Adrenal gland (tissue), 5 donors: ENCODE measurements at regions not wholly inside any gene's neighbourhood (a gene's known extent, or its start where the extent isn't known, plus 50 kb on each side); places are given as distances from the start of the nearest gene placed in this dataset.

ENCODE experiments used
- POLR2A ChIP-seq, 2 donors: fragments of 450-650 bp; IDR thresholded peaks; one replicate each; pipeline ENCODE4 v1.6.1; 2017; ENCODE audit warnings: antibody characterized with exemption in 2 of 2, mild to moderate bottlenecking in 2 of 2, moderate library complexity in 1 of 2
- TF ChIP-seq, protein P1 (sequence below), 6 experiments: fragments of 450-650 bp in 4 of 6; fragments of 200-600 bp in 2 of 6; sonication (generic) in 1 of 6; IDR thresholded peaks; 1 replicate in 5 of 6; 2 replicates in 1 of 6; pipeline versions ENCODE4 v1.5.1 to v1.8.0; 2016 to 2021; ENCODE audit warnings: antibody characterized with exemption in 6 of 6, mild to moderate bottlenecking in 2 of 6, moderate library complexity in 1 of 6
- donor health status: DM: no; HTN: no; CAD: no.

- no peak for TF ChIP-seq POLR2A (IDR thresholded peaks at IDR 0.05)
- TF ChIP-seq, protein P1, sequence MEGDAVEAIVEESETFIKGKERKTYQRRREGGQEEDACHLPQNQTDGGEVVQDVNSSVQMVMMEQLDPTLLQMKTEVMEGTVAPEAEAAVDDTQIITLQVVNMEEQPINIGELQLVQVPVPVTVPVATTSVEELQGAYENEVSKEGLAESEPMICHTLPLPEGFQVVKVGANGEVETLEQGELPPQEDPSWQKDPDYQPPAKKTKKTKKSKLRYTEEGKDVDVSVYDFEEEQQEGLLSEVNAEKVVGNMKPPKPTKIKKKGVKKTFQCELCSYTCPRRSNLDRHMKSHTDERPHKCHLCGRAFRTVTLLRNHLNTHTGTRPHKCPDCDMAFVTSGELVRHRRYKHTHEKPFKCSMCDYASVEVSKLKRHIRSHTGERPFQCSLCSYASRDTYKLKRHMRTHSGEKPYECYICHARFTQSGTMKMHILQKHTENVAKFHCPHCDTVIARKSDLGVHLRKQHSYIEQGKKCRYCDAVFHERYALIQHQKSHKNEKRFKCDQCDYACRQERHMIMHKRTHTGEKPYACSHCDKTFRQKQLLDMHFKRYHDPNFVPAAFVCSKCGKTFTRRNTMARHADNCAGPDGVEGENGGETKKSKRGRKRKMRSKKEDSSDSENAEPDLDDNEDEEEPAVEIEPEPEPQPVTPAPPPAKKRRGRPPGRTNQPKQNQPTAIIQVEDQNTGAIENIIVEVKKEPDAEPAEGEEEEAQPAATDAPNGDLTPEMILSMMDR (IDR thresholded peaks at IDR 0.05) = no peak
These were observed 420.0 kb upstream of the TLE4 start for GRCh38 chr9:79151791-79152190.
